AG09309 (cell line): ENCODE measurements at regions not wholly inside any gene's neighbourhood (a gene's known extent, or its start where the extent isn't known, plus 50 kb on each side); places are given as distances from the start of the nearest gene placed in this dataset.

Experiments used
- DNase-seq: peaks from one replicate; pipeline ENCODE4 v3.0.0-alpha.2; 2010; ENCODE audit warnings: low read depth
- H3K4me3 ChIP-seq: 2 replicates; pipeline ENCODE4 v1.5.1; 2011; ENCODE audit warnings: mild to moderate bottlenecking, low read depth, low read length, moderate library complexity; ENCODE audit not compliant: control insufficient read depth
- TF ChIP-seq, protein P1 (sequence below): IDR thresholded peaks from 2 replicates; pipeline ENCODE4 v1.5.1; 2011; ENCODE audit warnings: mild to moderate bottlenecking, low read depth, low read length, inconsistent platforms; ENCODE audit not compliant: insufficient read depth, control insufficient read depth; ENCODE audit errors: missing control alignments

- no peak overlapping the region for H3K4me3 ChIP-seq
- DNase-seq, result no peak
- TF ChIP-seq, protein P1, sequence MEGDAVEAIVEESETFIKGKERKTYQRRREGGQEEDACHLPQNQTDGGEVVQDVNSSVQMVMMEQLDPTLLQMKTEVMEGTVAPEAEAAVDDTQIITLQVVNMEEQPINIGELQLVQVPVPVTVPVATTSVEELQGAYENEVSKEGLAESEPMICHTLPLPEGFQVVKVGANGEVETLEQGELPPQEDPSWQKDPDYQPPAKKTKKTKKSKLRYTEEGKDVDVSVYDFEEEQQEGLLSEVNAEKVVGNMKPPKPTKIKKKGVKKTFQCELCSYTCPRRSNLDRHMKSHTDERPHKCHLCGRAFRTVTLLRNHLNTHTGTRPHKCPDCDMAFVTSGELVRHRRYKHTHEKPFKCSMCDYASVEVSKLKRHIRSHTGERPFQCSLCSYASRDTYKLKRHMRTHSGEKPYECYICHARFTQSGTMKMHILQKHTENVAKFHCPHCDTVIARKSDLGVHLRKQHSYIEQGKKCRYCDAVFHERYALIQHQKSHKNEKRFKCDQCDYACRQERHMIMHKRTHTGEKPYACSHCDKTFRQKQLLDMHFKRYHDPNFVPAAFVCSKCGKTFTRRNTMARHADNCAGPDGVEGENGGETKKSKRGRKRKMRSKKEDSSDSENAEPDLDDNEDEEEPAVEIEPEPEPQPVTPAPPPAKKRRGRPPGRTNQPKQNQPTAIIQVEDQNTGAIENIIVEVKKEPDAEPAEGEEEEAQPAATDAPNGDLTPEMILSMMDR, result no peak
These were observed 110.7 kb upstream of the SDK2 start for GRCh38 chr17:73754886-73755400.

- no peak for DNase-seq
- TF ChIP-seq, protein P1, result no peak
- no peak overlapping the region for H3K4me3 ChIP-seq
These were observed 113.2 kb upstream of the SDK2 start for GRCh38 chr17:73757420-73757819.

DNA sequence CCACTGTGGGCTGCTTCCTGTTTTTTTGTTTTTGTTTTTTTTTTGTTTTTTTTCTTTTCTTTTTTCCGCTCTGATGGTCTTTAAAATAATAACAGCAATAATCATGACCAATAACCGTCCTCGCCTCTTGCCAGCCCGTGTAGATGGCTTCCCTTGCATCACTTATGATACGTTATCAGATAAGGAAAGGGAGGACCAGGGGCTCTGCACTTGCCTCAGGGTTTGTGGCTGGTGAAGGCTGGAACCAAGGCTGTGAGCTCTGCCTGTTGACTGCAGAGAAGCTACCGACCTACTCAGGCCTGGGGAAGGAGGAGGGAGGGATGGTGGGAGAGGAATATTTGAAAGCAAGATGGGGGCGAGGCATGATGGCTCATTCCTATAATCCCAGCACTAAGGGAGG is 114.0 kb upstream of the SDK2 start:
- no peak overlapping the region for H3K4me3 ChIP-seq
- DNase-seq, result no peak
- TF ChIP-seq, protein P1, result no peak

- no peak for DNase-seq
- TF ChIP-seq, protein P1, result no peak
- no peak overlapping the region for H3K4me3 ChIP-seq
These were observed 115.1 kb upstream of the SDK2 start for GRCh38 chr17:73759324-73759723.

DNA sequence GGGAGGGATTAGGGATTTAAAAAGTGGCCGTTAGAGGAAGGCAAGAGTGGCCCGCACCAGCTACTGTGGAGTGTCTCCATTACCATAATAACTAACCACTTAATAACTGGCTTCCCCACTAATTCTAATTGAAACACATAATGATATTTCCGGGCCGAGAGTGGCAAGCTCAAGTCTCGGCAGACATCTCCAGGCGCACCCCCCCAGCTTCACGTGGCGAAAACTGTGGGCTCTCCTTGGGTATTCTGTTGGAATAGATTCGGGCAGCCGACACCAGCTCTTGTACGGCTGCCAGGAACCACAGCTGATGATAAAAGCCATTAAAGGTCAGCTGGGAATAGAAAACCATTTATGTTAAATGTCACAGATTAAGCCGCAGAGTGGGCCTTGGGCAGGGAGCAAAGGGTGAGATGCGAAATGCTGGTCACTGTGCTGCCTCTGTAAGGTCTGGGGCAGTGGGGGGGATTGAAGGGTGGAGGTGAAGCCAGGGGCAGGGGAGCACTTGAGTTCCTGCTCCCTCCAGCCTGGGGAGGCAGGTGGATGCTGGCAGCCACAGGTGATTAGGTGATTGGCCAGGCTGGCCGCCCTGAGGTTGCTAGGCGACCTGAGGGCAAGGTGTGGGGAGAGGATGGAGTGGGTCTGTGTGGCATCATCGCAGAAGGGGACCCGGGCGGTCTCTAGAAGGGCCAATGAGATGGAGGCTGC is 115.6 kb upstream of the SDK2 start:
- TF ChIP-seq, protein P1, result no peak
- DNase-seq, result no peak
- no peak overlapping the region for H3K4me3 ChIP-seq

DNA sequence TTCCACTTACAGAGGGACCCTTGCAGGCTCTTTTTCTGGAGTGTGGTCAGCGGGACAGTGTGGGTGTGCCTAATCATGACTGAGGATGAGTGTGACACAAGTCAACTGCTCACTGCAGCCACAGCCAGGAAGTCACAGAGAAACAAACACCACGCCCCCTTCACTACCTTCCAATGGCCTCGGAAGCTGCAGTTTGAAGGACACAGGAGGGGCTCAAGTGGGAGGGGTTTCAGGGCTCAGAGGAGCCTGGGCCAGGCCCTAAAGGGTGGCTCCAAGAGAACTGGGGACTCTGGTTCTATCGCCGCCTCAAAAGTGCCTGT is 116.2 kb upstream of the SDK2 start:
- no peak for DNase-seq
- TF ChIP-seq, protein P1, result no peak
- no peak overlapping the region for H3K4me3 ChIP-seq
